Vagina (tissue), 2 donors: ENCODE measurements at regions not wholly inside any gene's neighbourhood (a gene's known extent, or its start where the extent isn't known, plus 50 kb on each side); places are given as distances from the start of the nearest gene placed in this dataset.

Experiments
- POLR2A ChIP-seq, 2 donors: fragments of 450-650 bp; IDR thresholded peaks; one replicate each; pipeline ENCODE4 v1.6.1; 2017; ENCODE audit warnings: antibody characterized with exemption in 2 of 2, mild to moderate bottlenecking in 2 of 2, moderate library complexity in 2 of 2
- TF ChIP-seq, protein P1 (sequence below), 3 experiments: fragments of 450-650 bp in 2 of 3; fragments of 200-600 bp in 1 of 3; sonication (generic) in 1 of 3; IDR thresholded peaks; one replicate each; pipeline ENCODE4 v1.5.1; 2017 to 2019; ENCODE audit warnings: antibody characterized with exemption in 3 of 3, mild to moderate bottlenecking in 2 of 3, moderate library complexity in 2 of 3

DNA sequence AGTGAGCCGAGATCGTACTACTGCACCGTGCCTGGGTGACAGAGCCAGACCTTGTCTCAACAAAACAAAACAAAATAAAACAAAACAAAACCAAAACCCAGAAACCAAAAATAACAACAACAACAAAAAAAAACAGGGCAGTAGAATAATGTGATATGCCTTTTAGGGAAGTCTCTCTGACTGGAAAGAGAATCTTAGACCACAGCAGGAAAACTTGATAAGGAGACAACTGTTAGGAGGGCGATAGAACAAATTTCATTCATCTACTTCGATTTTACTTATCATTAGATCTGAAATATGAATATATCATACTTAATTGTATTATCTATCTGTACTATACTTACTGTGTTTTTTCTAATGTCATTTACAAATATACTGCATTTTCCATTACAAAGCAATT, 109.0 kb upstream of the CNTNAP5 start:
- TF ChIP-seq, protein P1, sequence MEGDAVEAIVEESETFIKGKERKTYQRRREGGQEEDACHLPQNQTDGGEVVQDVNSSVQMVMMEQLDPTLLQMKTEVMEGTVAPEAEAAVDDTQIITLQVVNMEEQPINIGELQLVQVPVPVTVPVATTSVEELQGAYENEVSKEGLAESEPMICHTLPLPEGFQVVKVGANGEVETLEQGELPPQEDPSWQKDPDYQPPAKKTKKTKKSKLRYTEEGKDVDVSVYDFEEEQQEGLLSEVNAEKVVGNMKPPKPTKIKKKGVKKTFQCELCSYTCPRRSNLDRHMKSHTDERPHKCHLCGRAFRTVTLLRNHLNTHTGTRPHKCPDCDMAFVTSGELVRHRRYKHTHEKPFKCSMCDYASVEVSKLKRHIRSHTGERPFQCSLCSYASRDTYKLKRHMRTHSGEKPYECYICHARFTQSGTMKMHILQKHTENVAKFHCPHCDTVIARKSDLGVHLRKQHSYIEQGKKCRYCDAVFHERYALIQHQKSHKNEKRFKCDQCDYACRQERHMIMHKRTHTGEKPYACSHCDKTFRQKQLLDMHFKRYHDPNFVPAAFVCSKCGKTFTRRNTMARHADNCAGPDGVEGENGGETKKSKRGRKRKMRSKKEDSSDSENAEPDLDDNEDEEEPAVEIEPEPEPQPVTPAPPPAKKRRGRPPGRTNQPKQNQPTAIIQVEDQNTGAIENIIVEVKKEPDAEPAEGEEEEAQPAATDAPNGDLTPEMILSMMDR (IDR thresholded peaks at IDR 0.05) = no peak
- TF ChIP-seq POLR2A (IDR thresholded peaks at IDR 0.05) = no peak
